NCI-H2196 (cell line): ENCODE measurements at regions not wholly inside any gene's neighbourhood (a gene's known extent, or its start where the extent isn't known, plus 50 kb on each side); places are given as distances from the start of the nearest gene placed in this dataset.

Source experiments
- DNase-seq: peaks from one replicate; lab custom pipeline; 2025; ENCODE audit not compliant: unreplicated experiment; lab: John Stamatoyannopoulos, UW

DNA sequence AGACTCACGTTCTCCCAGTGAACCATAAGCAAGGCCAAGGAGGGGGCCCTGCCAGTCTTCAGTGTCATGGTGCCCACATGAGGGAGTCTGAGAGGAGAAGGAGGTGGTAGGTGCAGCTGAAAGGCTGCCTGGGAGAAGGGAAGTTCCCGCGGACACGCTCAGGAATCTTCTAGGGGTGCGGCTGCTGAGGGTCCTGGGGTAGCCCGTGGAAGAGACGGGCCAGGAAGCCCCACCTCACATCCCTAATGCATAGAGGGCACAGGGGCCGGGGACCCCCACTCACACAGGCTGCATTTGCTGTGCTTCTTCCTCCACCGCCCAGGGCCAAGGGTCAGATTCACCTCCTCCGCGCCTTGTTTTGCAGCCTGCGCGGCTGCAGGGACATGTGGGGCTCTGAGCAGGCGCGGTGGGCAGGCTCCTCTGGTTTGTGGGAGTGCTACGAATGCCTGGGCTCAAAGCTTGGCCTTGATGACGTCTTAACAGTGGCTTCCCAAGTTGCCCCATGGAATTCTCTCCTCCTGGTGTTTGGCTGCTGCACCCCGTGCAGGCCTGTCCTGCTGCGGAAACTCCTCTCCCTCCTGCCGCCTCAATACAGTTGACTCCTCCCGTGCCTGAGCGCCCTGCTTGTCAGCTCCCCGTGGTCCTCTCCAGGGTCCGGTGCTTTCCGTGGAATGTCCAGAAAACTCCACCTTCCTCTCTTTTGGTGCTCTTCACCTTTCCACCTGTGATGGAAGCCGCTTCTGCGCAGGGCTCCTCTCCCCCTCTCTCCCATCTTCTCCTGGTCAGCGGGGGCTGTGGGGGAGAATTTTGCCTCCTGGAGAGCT is 95.7 kb downstream of the VAPA start:
- no peak for DNase-seq

DNA sequence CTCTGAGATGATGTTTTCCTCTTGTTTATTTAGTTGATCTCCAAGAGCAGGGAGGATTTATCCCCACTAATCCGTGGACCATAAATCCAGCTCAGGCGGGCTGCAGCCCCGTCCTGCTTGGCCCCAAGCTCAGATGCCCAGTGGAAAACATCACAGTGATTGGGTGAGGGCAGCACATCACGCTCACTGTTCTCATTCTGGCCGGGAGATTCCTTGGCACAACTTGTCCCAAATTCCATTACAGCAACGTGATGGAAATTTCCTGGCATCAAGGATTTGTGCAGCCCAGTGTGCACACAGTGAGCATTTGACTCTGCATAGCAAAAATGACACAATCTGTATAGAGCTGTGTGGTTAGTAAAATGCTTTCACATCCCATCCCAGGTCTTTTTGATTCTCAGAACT is 96.8 kb downstream of the VAPA start:
- no peak for DNase-seq

DNA sequence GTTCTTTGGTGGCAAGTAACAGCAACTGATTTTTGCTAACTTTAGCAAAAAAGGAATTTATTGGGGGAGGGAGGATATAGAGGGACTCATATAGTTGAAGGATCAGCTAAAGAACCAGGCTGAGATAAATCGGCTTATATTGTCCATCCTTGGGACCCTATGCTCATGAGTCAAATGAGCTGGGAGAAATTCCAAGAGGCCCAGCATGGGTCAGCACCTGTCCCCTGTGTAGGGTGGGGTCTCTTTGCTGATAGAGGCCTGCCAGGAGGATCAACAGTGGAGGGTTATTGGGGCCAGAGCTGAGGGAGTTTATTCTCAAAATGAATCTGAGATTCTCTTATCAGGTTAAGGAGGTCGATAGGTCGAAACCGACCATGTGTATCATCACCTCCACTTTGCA is 97.2 kb downstream of the VAPA start:
- DNase-seq: no peak

DNA sequence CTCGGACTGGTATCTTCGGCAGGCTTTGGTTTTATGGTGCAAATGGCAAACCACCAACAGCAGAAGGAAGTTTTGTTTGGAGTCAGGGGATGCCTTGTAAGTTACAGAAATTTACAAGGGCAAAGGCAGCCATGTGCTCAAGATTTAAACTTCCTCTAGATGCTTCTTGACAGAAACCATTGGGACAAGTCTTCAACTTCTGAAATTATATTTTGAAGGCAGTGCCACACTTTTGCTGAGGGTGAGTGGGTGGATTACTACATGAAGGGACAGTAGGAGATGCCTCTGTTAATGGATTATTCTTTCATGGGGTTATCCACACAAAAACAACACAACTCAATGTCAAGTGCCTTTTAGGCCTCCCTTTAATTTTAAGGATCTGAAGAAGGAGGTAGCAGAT is 97.9 kb downstream of the VAPA start:
- no peak for DNase-seq

DNA sequence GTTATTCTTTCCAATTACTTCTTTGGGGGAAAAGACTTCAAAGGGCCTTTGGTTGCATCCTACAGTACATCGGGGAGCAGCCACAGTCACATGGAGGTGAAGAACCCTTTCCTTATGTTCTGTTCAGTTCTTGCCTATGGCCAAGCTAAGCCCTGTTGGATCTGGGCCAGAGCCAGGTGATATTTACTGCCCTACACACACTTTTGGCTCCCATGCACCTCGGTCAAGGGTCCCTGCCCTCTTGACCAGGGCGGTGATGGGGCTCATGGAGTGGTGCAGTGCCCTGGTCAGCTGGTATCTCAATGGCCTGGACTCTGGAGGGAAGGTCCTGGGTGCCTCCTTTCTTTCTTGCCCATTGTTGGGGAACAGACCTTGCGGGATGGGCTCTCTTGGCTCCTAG is 98.7 kb downstream of the VAPA start:
- no peak for DNase-seq

DNA sequence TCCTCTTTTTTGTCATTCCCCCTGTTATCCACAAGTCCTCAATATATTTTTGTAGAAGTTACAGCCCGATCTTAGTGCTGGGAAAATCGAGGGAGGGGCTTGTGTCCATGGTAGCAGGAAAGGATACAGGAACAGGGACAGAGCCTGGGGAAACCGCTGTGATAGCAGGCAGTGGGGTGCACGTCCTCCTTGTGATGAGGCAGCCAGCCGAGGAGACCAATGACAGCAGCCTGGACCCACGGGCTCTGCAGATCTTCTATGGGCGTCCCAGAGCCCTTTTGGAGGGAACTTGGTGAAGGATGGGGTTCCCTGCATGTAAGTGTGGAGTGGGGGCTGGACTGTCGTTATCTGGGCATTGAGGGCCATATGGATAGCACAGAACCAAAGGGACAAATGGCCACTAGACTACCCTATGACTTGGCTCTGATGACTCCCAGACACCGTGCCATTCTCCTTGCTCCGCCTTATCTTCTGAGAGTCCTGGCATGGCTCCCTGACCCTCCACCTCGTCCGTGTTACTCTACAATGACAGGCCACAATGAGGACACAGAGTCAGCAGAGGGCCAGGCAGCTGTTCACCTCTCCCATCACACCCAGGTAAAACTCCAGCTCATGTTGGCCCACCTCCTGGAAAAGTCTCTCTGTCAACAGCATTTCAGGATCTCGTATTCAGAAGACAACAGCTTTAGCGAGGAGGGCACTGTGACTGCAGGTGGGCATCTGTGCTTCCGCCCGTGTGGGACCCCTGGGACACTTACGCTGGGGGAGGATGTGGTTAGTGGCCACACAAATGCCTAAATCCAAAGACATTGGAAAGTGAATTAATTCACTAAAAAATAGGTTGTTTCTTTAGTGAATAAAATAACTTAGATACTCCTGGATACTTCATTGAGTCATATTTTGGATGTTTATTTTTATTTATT is 100.1 kb downstream of the VAPA start:
- DNase-seq: no peak

DNA sequence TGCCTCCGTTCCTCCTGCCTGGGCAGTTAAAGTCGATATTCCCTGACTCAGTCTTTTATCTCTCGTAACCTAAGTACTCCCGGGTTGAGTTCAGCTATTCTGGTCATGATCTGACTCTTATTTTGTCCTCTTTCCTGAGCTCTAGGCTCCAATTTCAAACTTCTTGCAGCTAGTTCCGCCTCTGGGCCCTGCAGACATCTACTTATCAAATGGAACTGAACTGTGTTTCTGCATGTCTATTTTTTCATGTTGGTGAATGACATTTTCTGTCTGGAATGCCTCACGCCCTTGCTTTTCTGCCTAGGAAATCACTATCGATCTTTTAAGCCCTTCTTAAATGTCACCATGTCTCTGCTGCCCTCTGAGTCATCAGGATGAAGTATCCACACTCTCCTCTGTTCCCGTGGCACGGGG is 101.5 kb downstream of the VAPA start:
- no peak for DNase-seq

DNA sequence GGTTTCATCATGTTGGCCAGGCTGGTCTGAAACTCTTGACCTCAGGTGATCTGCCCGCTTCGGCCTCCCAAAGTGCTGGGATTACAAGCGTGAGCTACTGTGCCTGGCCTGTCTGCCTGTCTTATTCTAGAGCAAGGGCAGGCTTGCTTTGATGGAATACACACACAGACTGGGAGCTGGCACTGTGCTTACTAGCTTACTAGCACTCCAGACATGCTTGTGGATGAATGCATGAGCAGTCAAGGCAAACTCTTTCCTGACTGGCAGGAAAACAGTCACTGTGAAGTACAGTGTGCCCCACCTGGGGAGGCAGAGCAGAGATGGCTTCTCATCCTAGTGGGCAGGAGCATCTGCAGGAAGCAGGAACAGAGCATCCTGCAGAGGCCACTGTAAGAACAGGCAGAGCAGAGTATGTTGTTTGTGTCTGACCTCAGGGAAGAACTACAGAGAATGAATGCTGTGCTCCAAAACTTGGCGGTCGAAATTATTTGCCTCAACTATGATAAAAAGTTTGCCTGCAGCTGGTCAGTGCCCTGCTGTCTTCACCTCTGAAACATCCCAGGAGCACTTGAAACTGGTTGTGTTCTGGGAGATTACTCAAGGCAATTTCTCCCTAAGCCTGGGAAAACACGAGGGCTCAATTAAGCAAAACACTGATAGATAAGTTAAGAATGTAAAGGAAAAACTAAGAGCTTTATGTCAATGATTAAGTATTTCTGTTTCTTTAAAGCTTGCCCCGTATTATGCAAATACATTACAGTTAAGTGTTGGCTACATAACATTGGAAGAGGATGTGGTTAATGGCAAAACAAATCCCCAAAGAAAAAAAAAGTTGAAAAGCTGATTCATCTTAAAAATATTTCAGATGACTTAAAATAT is 102.4 kb downstream of the VAPA start:
- no peak for DNase-seq

DNA sequence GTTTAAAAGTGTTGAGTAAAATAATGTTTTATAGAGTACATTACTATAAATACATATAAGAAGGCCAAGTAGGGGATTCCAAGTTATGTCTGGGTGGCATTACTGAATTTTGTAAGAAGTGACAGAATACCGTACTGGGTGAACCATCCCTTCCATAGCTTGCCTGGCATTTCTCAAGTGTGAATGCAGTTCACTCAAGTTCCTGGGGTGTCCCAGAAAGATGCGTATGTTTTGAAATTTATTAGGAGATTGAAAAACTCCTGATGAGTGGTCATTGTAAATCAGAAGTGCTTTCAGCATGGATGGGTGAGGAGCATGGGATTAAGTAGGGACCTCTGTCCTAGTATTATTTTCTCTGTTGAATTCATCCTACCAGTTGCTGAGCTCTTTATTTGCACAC is 103.2 kb downstream of the VAPA start:
- no peak for DNase-seq

DNA sequence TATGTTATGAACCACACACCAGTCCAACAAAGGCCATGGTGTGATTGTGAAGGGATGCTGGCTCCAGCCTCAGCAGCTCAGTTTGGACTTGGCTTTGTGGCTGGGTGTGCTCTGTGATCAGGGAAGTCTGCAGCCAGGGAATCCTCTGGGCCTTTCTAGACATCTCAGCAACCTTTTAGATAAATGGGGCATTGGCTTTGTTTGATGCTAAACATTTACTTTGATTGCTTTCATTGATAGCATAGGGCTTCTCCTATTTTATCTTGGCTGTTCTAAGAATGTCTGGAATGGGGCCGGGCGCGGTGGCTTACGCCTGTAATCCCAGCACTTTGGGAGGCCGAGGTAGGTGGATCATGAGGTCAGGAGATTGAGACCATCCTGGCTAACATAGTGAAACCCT is 104.5 kb downstream of the VAPA start:
- no peak for DNase-seq

DNA sequence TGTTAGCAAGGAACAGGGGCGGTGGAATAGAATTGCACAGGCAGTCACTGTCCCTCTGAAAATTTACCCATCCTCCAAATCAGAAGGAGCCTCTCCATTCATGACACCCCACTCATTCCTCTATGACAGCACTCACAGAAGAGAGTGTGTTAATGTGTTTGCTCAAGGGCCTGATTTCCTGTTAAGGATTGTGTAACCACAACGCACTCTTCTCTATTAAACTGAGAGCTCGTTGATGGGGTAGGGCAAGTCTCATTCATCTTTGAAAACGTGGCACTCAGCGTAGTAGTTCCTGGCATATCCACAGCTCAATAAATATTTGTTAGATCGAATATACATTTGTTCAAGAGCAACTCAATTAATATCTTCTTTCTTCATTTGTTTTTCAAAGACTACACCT is 106.4 kb downstream of the VAPA start:
- DNase-seq: peak; percentile 96

DNA sequence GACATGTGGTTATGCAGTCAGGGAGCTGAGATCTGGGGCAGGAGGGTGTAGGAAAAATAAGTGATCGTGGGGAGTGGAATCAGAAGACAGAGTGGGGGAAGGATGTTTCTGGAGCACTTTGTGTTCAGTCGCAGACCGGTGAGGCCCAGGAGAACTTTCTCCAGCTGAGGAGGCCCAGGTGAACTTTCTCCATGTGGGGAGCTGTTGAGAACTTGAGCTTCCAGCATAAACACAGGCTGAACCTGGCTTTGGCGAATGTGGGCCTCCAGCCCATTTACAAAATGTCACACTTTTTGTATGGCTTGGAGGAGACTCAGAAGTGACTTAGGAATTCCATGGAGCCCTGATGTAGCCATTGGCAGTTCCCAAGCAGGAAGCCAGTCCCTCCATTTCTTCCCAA is 108.5 kb downstream of the VAPA start:
- no peak for DNase-seq

DNA sequence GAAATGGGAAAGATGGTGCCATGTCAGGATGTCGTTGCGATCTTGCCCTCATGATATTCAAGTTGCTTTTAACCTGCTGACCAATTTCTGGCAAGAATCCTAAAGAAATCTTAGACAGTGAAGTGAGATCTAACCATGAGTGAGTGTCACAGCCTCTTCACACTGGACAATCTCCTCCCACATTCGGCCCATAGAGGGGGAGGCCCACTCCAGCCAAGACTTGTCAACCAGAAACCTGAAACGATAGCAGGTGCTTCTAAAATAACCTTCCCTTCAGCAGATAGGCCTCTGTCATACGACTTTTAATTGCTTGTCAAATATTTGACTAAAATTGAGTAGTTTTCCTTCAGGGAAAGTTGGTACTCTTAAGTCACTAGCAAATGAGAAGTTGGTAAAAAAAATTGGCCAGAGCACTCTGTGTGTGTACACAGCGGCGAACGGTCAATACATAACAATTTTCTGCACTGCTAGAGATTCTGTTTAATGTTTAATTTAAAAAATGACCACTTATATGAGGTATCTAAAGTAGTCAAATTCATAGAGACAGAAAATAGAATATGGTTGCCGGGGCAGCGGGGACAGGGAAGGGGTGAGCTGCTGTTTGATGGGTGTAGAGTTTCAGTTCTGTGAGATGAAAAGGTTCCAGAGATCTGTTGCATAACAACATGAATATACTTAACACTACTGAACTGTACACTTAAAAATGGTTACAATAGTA is 110.2 kb downstream of the VAPA start:
- peak; percentile 96 for DNase-seq

DNA sequence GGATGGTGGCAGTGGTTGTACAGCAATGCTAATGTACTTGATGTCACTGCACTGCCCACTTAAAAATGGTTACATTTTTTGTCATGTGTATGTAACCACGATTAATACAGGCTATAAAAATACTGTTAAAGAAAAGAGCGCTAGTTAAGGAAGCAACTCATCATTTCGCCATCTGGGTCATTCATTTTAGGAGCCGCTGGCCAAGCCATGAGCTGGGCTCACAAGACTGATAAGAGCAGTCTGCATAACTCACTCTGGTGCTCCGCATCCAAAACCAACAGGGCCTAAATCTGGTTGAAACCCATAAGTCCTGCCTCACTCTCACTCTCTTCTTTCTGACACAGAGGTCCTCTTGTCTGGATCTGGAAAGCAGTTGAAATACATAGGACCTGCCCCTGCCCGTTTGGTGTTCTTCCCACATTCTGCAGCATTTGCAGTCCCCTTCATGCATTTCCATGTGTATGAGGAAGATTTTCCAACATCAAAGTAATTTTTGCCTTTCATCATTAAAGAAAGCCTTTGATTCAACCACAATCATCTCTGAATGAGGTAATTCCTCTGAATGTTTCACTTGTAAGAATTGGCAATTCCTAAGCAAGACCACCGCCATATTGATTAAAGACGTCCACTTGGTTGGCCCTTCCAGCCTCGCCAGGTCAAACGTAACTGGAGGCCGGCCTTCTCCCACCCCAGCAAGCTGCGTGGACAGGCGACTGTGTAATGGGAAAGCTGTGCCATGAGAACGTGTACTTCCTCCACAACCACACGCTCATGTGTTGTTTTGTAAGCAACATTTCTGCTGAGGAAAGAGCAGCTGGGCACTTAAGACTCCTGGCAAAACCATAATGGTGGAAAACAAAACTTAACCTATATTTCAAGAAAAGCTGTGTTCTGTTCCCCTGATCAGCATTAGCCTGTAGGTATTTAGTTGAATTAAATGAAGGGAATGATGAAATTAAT is 112.2 kb downstream of the VAPA start:
- DNase-seq: no peak

DNA sequence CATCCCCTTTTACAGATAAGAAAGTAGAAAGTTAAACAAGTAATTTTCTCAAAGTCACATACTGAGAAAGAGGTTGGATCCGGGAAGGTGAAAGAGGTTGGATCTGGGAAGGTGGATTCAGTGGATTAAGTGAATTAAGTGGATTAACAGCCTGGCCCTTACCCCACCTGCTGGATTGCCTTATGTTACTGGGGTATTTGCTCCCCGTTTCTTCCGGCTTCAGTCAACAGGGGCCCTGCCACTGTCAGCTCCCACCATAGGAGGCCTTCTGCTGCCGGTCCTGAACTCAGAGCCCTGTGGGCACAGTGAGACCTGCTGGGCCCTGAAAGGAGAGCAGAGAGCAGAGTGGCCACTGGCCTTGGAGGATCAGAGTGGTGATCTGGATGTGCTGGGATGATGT is 113.2 kb downstream of the VAPA start:
- no peak for DNase-seq

DNA sequence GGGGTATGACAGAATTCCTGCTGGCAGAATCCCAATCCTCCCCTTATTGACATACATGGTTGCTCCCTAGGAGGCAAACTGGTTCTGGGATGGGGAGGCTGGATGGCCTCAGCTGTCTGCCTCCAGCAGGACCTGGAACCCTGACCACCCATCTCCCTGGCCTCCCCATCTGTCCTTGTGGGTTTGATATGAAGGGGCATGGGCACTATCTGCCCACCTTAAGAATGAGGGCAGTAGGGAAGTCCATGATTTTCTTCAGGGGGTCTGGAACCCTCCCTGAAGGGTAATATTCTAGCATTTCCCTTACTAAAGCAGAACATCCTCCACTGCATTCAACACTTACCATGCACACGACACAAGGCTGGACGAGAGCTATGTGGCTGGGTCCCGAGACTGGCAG is 113.6 kb downstream of the VAPA start:
- no peak for DNase-seq

DNA sequence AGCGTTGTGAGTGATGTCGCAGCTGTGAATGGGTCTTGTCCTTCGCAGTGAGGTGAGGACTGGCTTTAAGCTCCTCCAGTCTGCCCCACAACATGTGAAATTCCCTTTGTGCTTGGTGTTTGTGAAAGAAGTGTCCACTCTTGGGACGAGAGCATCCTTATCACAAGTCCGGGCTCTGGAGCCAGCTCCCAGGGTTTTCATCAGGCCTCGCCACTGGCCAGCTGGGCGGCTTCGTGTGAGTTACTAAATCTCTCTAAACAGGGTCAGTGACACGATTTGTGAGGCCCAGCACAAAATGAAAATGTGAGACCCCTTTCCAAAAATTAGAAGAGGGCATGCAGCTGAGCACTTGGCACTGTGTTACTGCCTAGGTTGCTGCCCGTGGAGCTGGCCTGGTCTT is 115.9 kb downstream of the VAPA start:
- no peak for DNase-seq

DNA sequence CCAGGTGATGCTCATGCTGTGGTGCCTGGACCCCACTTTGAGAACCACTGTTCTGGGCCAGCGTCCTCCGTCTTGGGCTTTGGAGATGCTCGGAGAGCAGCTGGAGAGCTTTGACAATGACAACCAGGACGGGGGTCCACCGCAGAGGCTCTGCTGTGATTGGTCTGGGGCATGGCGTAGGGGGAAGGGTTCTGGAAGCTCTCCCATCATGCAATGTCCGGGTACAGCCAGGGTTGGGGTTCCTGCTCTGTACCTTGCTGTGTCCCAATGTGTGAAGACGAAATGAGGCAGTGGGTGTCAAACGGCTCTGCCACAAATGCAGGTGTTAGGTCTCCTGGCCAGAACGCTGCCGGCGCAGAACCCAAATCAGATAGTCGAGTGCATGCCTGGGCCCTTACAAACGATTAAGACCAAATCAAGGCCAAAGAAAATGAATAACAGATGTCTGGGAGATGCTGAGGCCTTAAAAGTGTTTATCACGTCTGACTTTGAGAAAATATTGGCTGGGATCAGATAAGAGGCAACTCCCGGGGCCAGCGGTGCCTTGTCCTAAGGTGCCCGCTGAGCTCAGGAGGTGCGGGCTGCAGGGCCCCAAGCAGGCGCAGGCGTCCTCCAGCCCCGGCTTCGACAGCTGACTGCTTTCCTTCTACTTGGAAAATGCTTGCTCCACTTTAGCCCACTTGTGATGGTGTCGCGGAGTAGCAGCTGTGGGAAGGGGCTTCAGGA is 117.2 kb downstream of the VAPA start:
- DNase-seq: no peak
